HG02798 (cell line): ENCODE measurements at regions not wholly inside any gene's neighbourhood (a gene's known extent, or its start where the extent isn't known, plus 50 kb on each side); places are given as distances from the start of the nearest gene placed in this dataset.

Source experiments
- ATAC-seq: cut with Tn5 transposase; IDR thresholded peaks from one replicate; pipeline ENCODE4 v1.9.1; 2021; ENCODE audit warnings: mild to moderate bottlenecking; ENCODE audit not compliant: unreplicated experiment, poor library complexity

- no peak for ATAC-seq
Observed at GRCh38 chr1:83813576-83813975, 185.4 kb downstream of the TTLL7 start.

- no peak for ATAC-seq
Observed at GRCh38 chr1:83810144-83810543, 188.8 kb downstream of the TTLL7 start.

- ATAC-seq = no peak
Observed at GRCh38 chr1:83808536-83808935, 190.4 kb downstream of the TTLL7 start.

GRCh38 chr1:83807821-83808220 lies 191.1 kb downstream of the TTLL7 start:
- no peak for ATAC-seq

- ATAC-seq = no peak
Observed at GRCh38 chr1:83807231-83807630, 191.7 kb downstream of the TTLL7 start.

- no peak for ATAC-seq
Observed at GRCh38 chr1:83805921-83806320, 193.0 kb downstream of the TTLL7 start.

GRCh38 chr1:83802460-83803152 lies 196.3 kb downstream of the TTLL7 start:
- no peak for ATAC-seq

- ATAC-seq = no peak
Observed at GRCh38 chr1:83802023-83802422, 196.9 kb downstream of the TTLL7 start.

- ATAC-seq = no peak
Observed at GRCh38 chr1:83800066-83800465, 198.9 kb downstream of the TTLL7 start.

GRCh38 chr1:83799594-83799993 lies 199.3 kb downstream of the TTLL7 start:
- no peak for ATAC-seq

- ATAC-seq = no peak
Observed at GRCh38 chr1:83798965-83799364, 200.0 kb downstream of the TTLL7 start.

GRCh38 chr1:83796409-83796808 lies 202.5 kb downstream of the TTLL7 start:
- ATAC-seq = no peak

GRCh38 chr1:83794384-83794783 lies 204.5 kb downstream of the TTLL7 start:
- peak; percentile 95 for ATAC-seq

GRCh38 chr1:83791821-83792437 lies 207.0 kb downstream of the TTLL7 start:
- ATAC-seq = no peak

GRCh38 chr1:83790446-83790845 lies 208.5 kb downstream of the TTLL7 start:
- ATAC-seq = no peak

- ATAC-seq = no peak
Observed at GRCh38 chr1:83787246-83787998, 211.5 kb downstream of the TTLL7 start.

GRCh38 chr1:83781667-83782066 lies 217.3 kb downstream of the TTLL7 start:
- no peak for ATAC-seq

GRCh38 chr1:83779565-83779964 lies 219.4 kb downstream of the TTLL7 start:
- ATAC-seq = no peak

- no peak for ATAC-seq
Observed at GRCh38 chr1:83777758-83778101, 221.2 kb downstream of the TTLL7 start.

- ATAC-seq = no peak
Observed at GRCh38 chr1:83776913-83777757, 221.8 kb downstream of the TTLL7 start.
